WTC11 (cell line): ENCODE measurements at regions not wholly inside any gene's neighbourhood (a gene's known extent, or its start where the extent isn't known, plus 50 kb on each side); places are given as distances from the start of the nearest gene placed in this dataset.

Experiments used
- ATAC-seq: fragments of 200-7000 bp; cut with Tn5 transposase; 2 replicates; pipeline ENCODE4 v1.10.0; 2021; ENCODE audit warnings: mild to moderate bottlenecking, moderate library complexity
- CTCF ChIA-PET: fragments of 300-600 bp; sonication (Branson Sonifier 250); formaldehyde crosslinking; loops from one replicate; lab custom pipeline; 2021; ENCODE audit warnings: antibody characterized with exemption; lab: Charles Lee
- POLR2A ChIA-PET: fragments of 350-600 bp; sonication (Branson Sonifier 250); formaldehyde crosslinking; loops from one replicate; lab custom pipeline; 2021; ENCODE audit warnings: antibody characterized with exemption; lab: Charles Lee
- DNase-seq: peaks from one replicate; pipeline ENCODE4 v3.0.0; 2021; ENCODE audit warnings: low spot score
- H3K27ac Mint-ChIP-seq: 2 replicates; pipeline ENCODE4 v1.8.0; 2021; ENCODE audit warnings: mixed read lengths
- H3K27me3 Mint-ChIP-seq: 2 replicates; pipeline ENCODE4 v1.8.0; 2021; ENCODE audit warnings: low read depth, mild to moderate bottlenecking, moderate library complexity, mixed read lengths
- H3K36me3 Mint-ChIP-seq: 2 replicates; pipeline ENCODE4 v1.8.0; 2021; ENCODE audit warnings: mixed read lengths
- H3K4me1 Mint-ChIP-seq: 2 replicates; pipeline ENCODE4 v1.8.0; 2022; ENCODE audit warnings: mixed read lengths
- H3K4me3 Mint-ChIP-seq: 2 replicates; pipeline ENCODE4 v1.8.0; 2021; ENCODE audit warnings: mild to moderate bottlenecking, moderate library complexity, mixed read lengths
- H3K9me3 Mint-ChIP-seq: 2 replicates; pipeline ENCODE4 v1.8.0; 2021; ENCODE audit warnings: mixed read lengths
- AR ChIP-seq: fragments of 250-450 bp; sonication (Bioruptor Pico); IDR thresholded peaks from 2 replicates; pipeline ENCODE4 v1.9.0; 2021; ENCODE audit warnings: mild to moderate bottlenecking
- E2F5 ChIP-seq: sonication (generic); formaldehyde crosslinking; IDR thresholded peaks from 2 replicates; pipeline ENCODE4 v1.8.1; 2022; ENCODE audit warnings: mild to moderate bottlenecking, moderate library complexity, missing genetic modification reagents
- ELF4 ChIP-seq: sonication (generic); formaldehyde crosslinking; IDR thresholded peaks from 2 replicates; pipeline ENCODE4 v1.8.1; 2022; ENCODE audit warnings: low read depth, mild to moderate bottlenecking, moderate library complexity, missing genetic modification reagents
- FOXJ3 ChIP-seq: sonication (generic); formaldehyde crosslinking; IDR thresholded peaks from 2 replicates; pipeline ENCODE4 v1.9.0; 2021; ENCODE audit warnings: missing genetic modification reagents, mild to moderate bottlenecking, borderline replicate concordance
- GRHL2 ChIP-seq: fragments of 250-450 bp; sonication (Bioruptor Pico); IDR thresholded peaks from 2 replicates; pipeline ENCODE4 v1.8.0; 2022; ENCODE audit warnings: mild to moderate bottlenecking, moderate library complexity; ENCODE audit not compliant: insufficient replicate concordance, severe bottlenecking
- IRF1 ChIP-seq: sonication (generic); formaldehyde crosslinking; IDR thresholded peaks from 2 replicates; pipeline ENCODE4 v1.8.0; 2023; ENCODE audit warnings: missing genetic modification reagents
- IRF2 ChIP-seq: sonication (generic); formaldehyde crosslinking; IDR thresholded peaks from 2 replicates; pipeline ENCODE4 v1.8.0; 2022; ENCODE audit warnings: low read depth, missing genetic modification reagents, borderline replicate concordance
- NFATC4 ChIP-seq: fragments of 250-450 bp; sonication (Bioruptor Pico); IDR thresholded peaks from 2 replicates; pipeline ENCODE4 v1.9.0; 2021; ENCODE audit warnings: mild to moderate bottlenecking
- NFE2L1 ChIP-seq: sonication (generic); formaldehyde crosslinking; IDR thresholded peaks from 2 replicates; pipeline ENCODE4 v1.8.1; 2023; ENCODE audit warnings: missing genetic modification reagents
- NFYB ChIP-seq: sonication (generic); formaldehyde crosslinking; conservative IDR thresholded peaks from 2 replicates; pipeline ENCODE4 v1.8.0; 2022; ENCODE audit warnings: low read depth, missing genetic modification reagents
- PRDM15 ChIP-seq: sonication (generic); formaldehyde crosslinking; IDR thresholded peaks from 2 replicates; pipeline ENCODE4 v1.8.0; 2022; ENCODE audit warnings: missing genetic modification reagents
- SMAD3 ChIP-seq: sonication (generic); formaldehyde crosslinking; IDR thresholded peaks from 2 replicates; pipeline ENCODE4 v1.8.0; 2022; ENCODE audit warnings: missing genetic modification reagents, mild to moderate bottlenecking, borderline replicate concordance
- TEAD4 ChIP-seq: sonication (generic); formaldehyde crosslinking; IDR thresholded peaks from 2 replicates; pipeline ENCODE4 v1.8.0; 2022; ENCODE audit warnings: mild to moderate bottlenecking, missing genetic modification reagents
- USF1 ChIP-seq: sonication (generic); formaldehyde crosslinking; IDR thresholded peaks from 2 replicates; pipeline ENCODE4 v1.8.0; 2022; ENCODE audit warnings: mild to moderate bottlenecking, missing genetic modification reagents
- ZMAT4 ChIP-seq: fragments of 250-450 bp; sonication (Bioruptor Pico); IDR thresholded peaks from 2 replicates; pipeline ENCODE4 v1.9.0; 2021; ENCODE audit warnings: mild to moderate bottlenecking
- ZNF121 ChIP-seq: sonication (generic); formaldehyde crosslinking; IDR thresholded peaks from 2 replicates; pipeline ENCODE4 v1.8.0; 2023; ENCODE audit warnings: missing genetic modification reagents
- ZNF263 ChIP-seq: sonication (generic); formaldehyde crosslinking; IDR thresholded peaks from 2 replicates; pipeline ENCODE4 v1.8.1; 2022; ENCODE audit warnings: low read depth, mild to moderate bottlenecking, moderate library complexity, missing genetic modification reagents
- ZNF423 ChIP-seq: fragments of 250-450 bp; sonication (Bioruptor Pico); IDR thresholded peaks from 2 replicates; pipeline ENCODE4 v2.1.2; 2022; ENCODE audit warnings: mild to moderate bottlenecking, moderate library complexity

GRCh38 chr3:68055215-68055614 is 400.8 kb upstream of the SUCLG2 start (continued):
- TF ChIP-seq PRDM15 (CRISPR knock-in tag), result no peak
- TF ChIP-seq AR, result no peak
- TF ChIP-seq IRF2 (CRISPR knock-in tag), result no peak
- no peak for TF ChIP-seq ZNF423 (CRISPR knock-in tag)
- no peak for TF ChIP-seq IRF1
- no peak for TF ChIP-seq NFYB (CRISPR knock-in tag)

GRCh38 chr3:68049776-68050175 is 395.4 kb upstream of the SUCLG2 start:
- DNase-seq (no peak), ATAC-seq (no peak)
- TF ChIP-seq ZNF423 (CRISPR knock-in tag) (no peak), USF1 (CRISPR knock-in tag) (no peak), E2F5 (CRISPR knock-in tag) (no peak), ZMAT4 (CRISPR knock-in tag) (no peak), ELF4 (CRISPR knock-in tag) (no peak), ZNF263 (CRISPR knock-in tag) (no peak), GRHL2 (CRISPR knock-in tag) (no peak), NFE2L1 (CRISPR knock-in tag) (no peak), FOXJ3 (no peak), SMAD3 (CRISPR knock-in tag) (no peak), ZNF121 (CRISPR knock-in tag) (no peak), TEAD4 (CRISPR knock-in tag) (no peak), NFATC4 (CRISPR knock-in tag) (no peak)
- ChIA-PET POLR2A (no interaction called here), CTCF (no interaction called here)
- Mint-ChIP-seq H3K36me3 (no peaks in the 10 kb centered on the region), H3K27me3 (no peaks in the 10 kb centered on the region), H3K4me1 (no peaks in the 10 kb centered on the region), H3K9me3 (no peaks in the 10 kb centered on the region), H3K4me3 (no peak overlapping the region), H3K27ac (no peak overlapping the region)
